Glutamatergic neuron (in vitro differentiated cells): ENCODE measurements at regions not wholly inside any gene's neighbourhood (a gene's known extent, or its start where the extent isn't known, plus 50 kb on each side); places are given as distances from the start of the nearest gene placed in this dataset.

ENCODE experiments used
- DNase-seq: peaks from one replicate; pipeline ENCODE4 v3.0.0; 2022
- H3K27ac Mint-ChIP-seq: one replicate; pipeline ENCODE4 v1.8.0; 2020; ENCODE audit warnings: mild to moderate bottlenecking, mixed read lengths, inconsistent platforms; ENCODE audit not compliant: unreplicated experiment
- H3K27me3 Mint-ChIP-seq: one replicate; pipeline ENCODE4 v1.8.0; 2020; ENCODE audit warnings: mild to moderate bottlenecking, moderate library complexity, mixed read lengths, inconsistent platforms; ENCODE audit not compliant: unreplicated experiment
- H3K36me3 Mint-ChIP-seq: one replicate; pipeline ENCODE4 v1.8.0; 2020; ENCODE audit warnings: mild to moderate bottlenecking, mixed read lengths, inconsistent platforms; ENCODE audit not compliant: unreplicated experiment
- H3K4me1 Mint-ChIP-seq: one replicate; pipeline ENCODE4 v1.8.0; 2020; ENCODE audit warnings: mild to moderate bottlenecking, low read depth, mixed read lengths, inconsistent platforms; ENCODE audit not compliant: unreplicated experiment
- H3K4me3 Mint-ChIP-seq: one replicate; pipeline ENCODE4 v1.8.0; 2020; ENCODE audit warnings: mild to moderate bottlenecking, mixed read lengths, inconsistent platforms; ENCODE audit not compliant: unreplicated experiment
- H3K9me3 Mint-ChIP-seq: one replicate; pipeline ENCODE4 v1.8.0; 2020; ENCODE audit warnings: mild to moderate bottlenecking, moderate library complexity, mixed read lengths, inconsistent platforms; ENCODE audit not compliant: unreplicated experiment
- CTCF ChIP-seq: fragments of 200-600 bp; sonication (generic); IDR thresholded peaks from one replicate; pipeline ENCODE4 v1.5.0; 2021; ENCODE audit not compliant: partially characterized antibody, unreplicated experiment

GRCh38 chr5:133877351-133878235 is 90.8 kb downstream of the C5orf15 start:
- Mint-ChIP-seq H3K36me3 (peaks cover 15% of the 10 kb centered on the region), H3K27me3 (peaks cover 4% of the 10 kb centered on the region), H3K9me3 (peaks cover 7% of the 10 kb centered on the region), H3K4me3 (no peak overlapping the region), H3K4me1 (peaks cover 12% of the 10 kb centered on the region), H3K27ac (no peak overlapping the region)
- no peak for DNase-seq
- TF ChIP-seq CTCF, result no peak

- TF ChIP-seq CTCF, result no peak
- Mint-ChIP-seq H3K36me3 (peaks cover 15% of the 10 kb centered on the region), H3K4me3 (no peak overlapping the region), H3K9me3 (peaks cover 5% of the 10 kb centered on the region), H3K27ac (no peak overlapping the region), H3K27me3 (no peaks in the 10 kb centered on the region), H3K4me1 (peaks cover 2% of the 10 kb centered on the region)
- DNase-seq, result no peak
These were observed 92.2 kb downstream of the C5orf15 start for GRCh38 chr5:133876266-133876665.

- no peak overlapping the region for H3K4me3 Mint-ChIP-seq
- H3K27me3 Mint-ChIP-seq, result no peaks in the 10 kb centered on the region
- DNase-seq, result no peak
- no peak overlapping the region for H3K27ac Mint-ChIP-seq
- no peak for TF ChIP-seq CTCF
- peaks cover 15% of the 10 kb centered on the region for H3K36me3 Mint-ChIP-seq
- H3K9me3 Mint-ChIP-seq, result peaks cover 5% of the 10 kb centered on the region
- H3K4me1 Mint-ChIP-seq, result peaks cover 5% of the 10 kb centered on the region
These were observed 93.2 kb downstream of the C5orf15 start for GRCh38 chr5:133875179-133875578.

GRCh38 chr5:133873449-133873848 is 95.0 kb downstream of the C5orf15 start:
- H3K27me3 Mint-ChIP-seq, result peaks cover 4% of the 10 kb centered on the region
- H3K4me3 Mint-ChIP-seq, result no peak overlapping the region
- DNase-seq, result no peak
- no peak for TF ChIP-seq CTCF
- H3K9me3 Mint-ChIP-seq, result peaks cover 12% of the 10 kb centered on the region
- peaks cover 15% of the 10 kb centered on the region for H3K36me3 Mint-ChIP-seq
- H3K4me1 Mint-ChIP-seq, result peaks cover 20% of the 10 kb centered on the region
- H3K27ac Mint-ChIP-seq, result no peak overlapping the region

GRCh38 chr5:133870661-133871060 is 97.8 kb downstream of the C5orf15 start:
- peaks cover 15% of the 10 kb centered on the region for H3K9me3 Mint-ChIP-seq
- peaks cover 9% of the 10 kb centered on the region for H3K36me3 Mint-ChIP-seq
- H3K27ac Mint-ChIP-seq, result no peak overlapping the region
- TF ChIP-seq CTCF, result no peak
- peaks cover 11% of the 10 kb centered on the region for H3K27me3 Mint-ChIP-seq
- H3K4me1 Mint-ChIP-seq, result peaks cover 37% of the 10 kb centered on the region
- no peak for DNase-seq
- no peak overlapping the region for H3K4me3 Mint-ChIP-seq
